ENCODE measurements at regions not wholly inside any gene's neighbourhood (a gene's known extent, or its start where the extent isn't known, plus 50 kb on each side); places are given as distances from the start of the nearest gene placed in this dataset.

DNA sequence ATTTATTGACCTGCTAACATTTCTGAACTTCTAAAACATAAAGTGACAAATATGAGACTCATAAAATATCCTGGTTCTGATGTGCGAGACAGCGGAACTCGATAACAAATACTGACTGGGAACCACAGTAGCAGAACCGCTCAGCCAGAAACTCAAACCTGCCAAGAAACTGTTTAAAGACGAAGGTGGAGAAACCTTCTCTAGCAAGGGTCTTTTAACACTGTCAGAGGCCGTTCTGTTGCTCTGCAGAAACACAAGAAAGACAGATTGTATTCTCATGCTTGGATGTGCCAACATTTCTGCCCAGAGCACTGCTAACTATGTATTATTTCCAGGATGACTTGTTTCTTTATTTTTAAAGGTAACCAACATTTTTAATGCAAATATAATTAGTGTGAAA, 514.8 kb upstream of the ADARB2 start:
- no peak for DNase-seq (ENCODE audit: low read depth in 3 of 3)

DNA sequence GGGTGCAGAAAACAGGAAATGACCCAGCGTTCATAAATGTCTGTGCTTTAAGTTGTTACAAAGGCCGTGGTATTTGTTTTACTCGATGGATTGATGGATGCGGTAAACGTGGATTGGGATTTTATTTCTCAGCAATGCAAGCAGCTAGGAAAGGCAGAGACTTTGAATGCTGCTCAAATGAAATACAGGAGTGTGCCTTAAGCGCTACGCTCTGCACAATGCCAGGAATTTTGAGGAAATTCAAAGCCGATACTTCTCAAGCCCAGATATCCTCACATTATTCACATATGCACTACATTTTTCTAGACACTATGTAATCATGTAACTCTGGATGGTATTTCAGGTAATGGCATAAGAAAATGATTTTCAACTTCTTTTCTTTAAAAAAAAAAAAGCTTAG, 514.3 kb upstream of the ADARB2 start:
- no peak for DNase-seq (ENCODE audit: low read depth in 3 of 3)

DNA sequence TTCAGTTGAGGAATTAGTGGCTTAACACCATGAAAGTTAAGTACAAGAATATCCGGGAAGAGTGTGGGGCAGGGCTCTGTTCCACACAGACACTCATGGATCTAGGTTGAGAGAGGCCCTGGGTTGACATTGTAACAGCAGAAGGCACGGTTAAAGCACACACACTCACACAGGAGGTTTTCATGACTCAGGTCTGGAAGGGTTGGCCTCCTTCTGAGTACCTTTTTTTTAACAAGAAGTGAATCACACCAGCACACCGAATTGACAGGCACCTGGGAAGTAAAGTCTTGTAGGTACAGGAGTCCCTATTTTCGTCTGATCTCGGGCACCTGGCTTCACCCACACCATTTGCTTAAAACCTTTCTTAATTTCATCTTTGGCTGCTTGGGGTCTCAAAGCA, 509.4 kb upstream of the ADARB2 start:
- no peak for DNase-seq (ENCODE audit: low read depth in 3 of 3)

DNA sequence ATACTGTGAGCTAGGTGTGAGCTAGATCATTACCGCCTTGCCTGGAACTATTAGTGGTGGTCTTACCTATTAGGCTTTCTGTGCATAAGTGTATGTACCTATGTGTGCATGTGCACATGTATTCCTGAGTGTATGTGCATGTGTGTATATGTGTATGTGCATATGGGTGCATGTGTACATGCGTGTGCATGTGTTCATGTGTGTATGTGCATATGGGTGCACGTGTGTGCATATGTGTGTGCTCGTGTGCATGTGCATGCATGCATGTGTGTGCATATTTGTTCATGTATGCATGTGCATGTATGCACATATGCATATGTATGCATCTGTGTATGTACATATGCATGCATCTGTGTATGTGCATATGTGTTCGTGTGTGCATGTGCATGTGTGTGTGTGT, 508.3 kb upstream of the ADARB2 start:
- no peak for DNase-seq (ENCODE audit: low read depth in 3 of 3)

DNA sequence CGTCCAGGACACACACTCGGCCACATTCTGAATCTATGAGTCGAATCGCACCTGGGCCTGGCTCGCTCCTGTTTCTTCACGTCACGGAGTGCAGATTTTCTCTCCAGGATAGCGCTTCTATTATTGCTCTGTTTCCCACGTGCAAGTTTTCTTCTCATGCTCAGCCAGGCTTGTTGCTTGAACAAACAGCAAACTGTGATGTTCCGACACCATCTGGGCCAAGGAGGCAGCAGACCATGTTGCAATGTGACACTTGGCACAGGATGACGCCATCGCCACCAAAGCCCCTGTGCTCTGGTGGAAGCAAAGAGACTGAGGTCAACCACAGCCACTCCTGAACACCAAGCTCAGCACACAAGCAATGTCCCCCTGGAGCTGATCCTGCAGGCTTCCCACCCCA, 507.1 kb upstream of the ADARB2 start:
- DNase-seq (ENCODE audit: low read depth in 3 of 3): no peak

DNA sequence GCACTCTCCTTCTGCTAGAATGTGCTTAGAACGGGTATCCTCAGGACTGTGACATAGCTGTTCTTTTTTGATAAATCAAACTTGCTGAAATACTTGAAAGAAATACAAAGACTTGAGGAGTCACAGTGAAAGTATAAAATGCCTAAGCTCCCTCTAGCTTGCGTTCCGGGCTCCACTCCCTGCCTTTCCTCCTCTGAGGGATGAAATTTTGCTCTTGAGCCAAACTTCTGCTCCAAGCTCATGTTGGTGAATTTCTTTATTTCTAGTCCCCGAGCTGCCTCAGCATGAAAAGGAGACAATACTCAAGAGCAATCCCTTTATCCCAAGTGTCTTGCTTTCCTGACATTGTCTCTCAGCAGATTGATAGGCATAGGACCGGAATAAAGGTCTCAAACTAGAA, 499.6 kb upstream of the ADARB2 start:
- no peak for DNase-seq (ENCODE audit: low read depth in 3 of 3)

DNA sequence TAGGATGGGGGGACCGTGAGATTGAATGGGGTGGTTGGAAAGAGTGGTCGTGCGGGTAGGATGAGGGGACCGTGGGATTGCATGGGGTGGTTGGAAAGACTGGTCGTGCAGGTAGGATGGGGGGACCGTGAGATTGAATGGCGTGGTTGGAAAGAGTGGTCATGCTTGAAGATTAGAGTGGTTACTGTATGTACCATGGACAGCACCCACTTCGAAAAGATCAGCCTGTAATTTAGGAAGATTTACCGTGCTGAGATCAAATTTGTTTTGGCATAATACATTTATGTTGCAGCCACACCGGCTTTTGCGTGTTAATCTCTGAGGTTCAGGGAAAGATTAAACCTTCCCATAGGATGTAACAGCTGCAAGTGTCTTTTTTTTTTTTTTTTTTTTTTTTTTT, 495.2 kb upstream of the ADARB2 start:
- DNase-seq (ENCODE audit: low read depth in 3 of 3): no peak

DNA sequence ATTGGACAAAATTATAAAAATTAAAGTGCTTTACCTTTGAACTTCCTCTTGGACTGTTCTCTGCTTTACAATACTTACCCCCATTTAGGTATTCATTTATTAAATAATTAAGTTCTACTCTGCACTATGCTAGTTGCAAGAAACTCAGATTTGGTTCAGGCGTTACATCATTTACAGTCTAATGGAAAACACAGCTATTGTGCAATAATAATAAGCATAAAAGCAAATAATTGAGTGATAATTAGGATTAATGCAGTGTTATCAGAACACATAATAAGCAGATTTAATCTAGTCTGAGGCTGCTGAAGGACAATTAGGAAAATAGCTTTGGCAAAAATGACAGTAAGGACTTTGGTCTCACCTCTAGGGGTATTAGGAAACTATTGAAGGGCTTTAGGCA, 493.2 kb upstream of the ADARB2 start:
- no peak for DNase-seq (ENCODE audit: low read depth in 3 of 3)

DNA sequence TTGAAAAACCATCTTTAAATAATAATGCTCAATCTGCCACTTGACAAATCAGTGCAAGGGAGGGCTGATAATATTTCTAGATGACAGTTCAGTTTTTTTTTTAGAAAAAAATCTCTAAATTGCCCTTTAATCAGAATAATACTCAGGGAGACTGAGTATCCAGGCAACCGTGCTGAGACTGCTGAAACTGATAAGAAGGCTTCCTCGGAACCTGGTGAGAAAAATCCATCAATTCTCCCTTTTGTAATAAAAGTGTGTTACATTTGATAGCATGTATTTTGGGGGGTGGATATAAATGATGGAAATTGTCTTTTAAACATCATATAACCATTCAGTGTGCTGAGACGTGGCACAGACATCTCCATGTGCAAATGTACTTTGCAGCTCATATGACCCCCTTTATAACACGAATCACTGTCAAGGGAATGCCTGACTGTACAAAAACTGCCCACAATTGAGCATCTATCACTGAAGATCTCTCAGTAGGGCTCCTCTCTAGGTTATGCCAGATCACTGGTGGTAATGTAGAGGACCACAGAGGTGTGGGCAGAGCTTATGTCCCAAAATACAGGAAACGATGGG, 491.1 kb upstream of the ADARB2 start:
- DNase-seq (ENCODE audit: low read depth in 3 of 3): no peak

DNA sequence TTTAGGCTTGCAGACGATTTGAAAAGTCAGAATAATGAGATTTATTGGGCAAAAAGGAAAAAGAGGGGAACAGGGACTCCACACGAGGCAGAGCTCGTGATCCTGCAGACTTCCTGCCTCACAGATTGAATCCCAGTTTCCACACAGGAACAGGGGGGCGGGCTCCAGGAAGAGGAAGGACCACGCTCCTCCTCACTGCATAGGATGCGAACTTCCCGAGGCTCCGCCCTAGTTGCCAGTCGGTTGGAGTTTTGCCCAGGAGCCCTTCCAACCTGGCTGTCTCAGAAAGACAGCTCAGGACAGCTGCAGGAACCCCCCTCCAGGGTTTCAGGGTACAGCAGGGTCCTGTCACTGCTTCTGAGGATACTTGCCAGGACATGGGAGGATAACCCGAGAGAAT, 488.3 kb upstream of the ADARB2 start:
- no peak for DNase-seq (ENCODE audit: low read depth in 3 of 3)

DNA sequence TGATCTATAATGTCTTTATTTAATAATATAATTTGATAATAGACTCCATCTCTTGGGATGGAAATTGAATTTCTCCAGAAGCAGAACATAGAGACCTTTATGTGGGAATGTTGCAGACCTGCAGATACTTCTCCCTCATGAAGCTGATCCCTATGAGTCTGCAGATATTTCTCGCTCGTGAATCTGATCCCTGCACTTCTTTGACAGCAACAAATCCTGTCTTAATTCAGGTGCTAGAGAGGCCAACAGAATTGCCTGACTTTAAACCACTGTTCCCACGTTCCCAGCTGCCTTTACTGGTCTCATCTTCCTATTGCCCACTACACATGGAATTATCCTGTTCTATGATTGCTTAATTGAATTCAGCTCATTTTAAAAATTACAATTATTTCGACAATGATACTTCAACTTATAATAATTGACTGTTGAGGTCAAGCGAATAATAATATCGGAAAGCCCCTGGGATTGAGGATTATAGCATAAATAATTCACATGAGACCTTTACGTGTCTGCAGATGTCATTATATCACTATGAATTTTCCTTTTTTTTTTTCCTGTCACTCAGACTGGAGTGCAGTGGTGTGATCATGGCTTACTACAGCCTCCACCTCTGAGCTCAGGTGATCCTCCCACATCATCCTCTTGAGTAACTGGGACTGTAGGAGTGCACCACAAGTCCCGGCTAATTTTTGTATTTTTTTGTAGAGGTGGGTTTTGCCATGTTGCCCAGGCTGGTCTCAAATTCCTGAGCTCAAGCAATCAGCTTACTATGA, 486.4 kb upstream of the ADARB2 start:
- no peak for DNase-seq (ENCODE audit: low read depth in 3 of 3)

DNA sequence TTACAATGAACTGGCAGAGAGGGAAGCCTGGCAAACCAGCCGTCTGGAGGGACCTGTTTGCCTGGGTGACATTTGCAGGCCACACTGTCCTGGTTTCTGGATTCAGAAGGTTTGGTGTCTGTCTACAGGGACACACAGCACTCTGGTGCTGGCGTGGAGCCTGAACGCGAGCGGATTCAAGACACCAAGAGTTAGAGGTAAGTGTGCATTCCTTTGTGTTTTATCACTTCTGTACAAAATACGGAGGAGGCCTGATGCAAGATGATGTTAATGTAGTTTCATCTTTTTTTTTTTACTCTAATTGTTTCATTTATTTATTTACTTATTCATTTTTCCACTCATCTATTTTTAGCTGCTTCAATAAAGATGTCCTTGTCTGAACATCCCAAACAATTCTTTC, 485.3 kb upstream of the ADARB2 start:
- DNase-seq (ENCODE audit: low read depth in 3 of 3): no peak

DNA sequence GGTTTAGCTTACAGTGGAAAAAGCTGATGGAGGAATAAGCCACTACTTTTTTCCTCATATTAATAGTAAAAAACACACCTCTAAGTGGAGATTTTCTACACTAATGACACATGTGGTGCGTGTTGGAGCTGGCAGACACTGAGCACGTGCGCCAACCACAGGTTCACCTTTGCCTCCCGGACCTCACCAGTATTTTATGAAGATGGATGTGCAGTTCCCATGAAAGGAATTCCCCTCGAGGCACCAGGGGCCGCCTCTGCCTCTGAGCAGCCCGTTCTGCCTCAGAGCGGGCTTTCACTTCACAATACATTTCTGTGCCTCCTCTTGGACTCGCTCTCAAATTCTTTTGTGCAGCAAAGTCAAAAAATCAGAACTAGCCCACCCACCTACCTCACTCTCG, 477.5 kb upstream of the ADARB2 start:
- no peak for DNase-seq (ENCODE audit: low read depth in 3 of 3)

DNA sequence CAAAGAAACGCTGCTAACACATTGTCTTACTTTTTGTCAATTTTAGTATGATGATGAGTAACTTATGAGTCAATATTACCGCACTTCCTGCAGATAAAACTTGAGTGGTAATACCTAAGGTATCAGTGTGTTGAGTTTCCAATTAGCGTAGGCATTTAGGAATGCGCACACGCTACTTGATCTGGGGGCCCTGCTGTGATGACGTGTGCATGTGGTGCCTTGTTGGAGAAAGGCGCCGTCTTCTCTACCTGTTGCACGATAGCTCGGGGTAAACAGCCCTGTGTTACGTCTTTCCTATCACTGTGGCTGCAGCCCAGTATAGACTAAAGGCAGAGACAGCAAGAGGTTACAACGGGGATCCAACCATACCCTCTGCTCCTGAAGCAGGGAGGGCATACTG, 476.8 kb upstream of the ADARB2 start:
- no peak for DNase-seq (ENCODE audit: low read depth in 3 of 3)

DNA sequence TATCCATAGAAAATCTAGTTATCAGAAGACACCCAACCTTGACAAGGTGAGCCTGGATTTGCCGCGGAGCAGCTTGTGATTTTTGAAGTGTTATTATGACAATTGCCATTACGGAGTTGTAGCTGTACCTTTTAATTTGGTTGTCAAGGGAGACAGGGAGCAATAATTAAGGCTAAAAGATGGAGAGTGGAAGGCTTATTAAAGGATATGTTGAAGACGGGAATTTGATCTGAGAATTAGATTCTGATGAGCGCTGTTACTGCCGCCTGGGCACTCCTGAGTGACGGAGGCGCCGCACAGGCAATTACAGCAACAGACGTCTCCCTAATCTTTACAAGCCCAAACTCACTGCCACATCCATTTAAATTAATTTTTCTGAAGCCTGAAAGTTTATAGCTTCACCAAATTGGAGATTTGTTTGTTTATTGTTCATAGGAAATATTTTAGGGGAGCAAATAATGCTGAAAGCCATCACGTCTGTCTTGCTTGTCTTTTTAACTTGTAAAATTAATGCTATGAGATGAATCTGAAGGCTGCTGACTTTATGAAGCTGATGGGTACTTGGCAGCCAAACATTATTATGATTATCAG, 475.0 kb upstream of the ADARB2 start:
- DNase-seq (ENCODE audit: low read depth in 3 of 3): no peak

DNA sequence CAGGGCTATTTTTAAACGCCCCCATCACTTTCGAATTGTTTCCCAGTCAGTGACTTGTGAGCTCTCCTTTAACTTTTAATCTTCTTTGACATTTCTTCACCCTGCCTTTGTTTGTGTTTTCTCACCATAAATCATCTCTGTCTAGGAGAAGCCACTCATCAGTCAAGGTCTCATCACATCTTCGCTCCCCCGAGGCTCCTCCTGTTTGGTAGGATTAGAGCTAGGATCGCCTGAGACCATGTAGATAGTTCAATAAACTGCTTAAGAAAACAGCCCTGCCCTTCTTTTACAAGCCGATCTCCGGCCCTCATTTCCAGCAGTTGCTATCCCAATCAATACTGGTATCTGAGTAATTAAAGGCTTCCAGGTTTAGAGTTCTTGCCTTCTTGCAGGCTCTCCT, 472.8 kb upstream of the ADARB2 start:
- DNase-seq (ENCODE audit: low read depth in 3 of 3): no peak

DNA sequence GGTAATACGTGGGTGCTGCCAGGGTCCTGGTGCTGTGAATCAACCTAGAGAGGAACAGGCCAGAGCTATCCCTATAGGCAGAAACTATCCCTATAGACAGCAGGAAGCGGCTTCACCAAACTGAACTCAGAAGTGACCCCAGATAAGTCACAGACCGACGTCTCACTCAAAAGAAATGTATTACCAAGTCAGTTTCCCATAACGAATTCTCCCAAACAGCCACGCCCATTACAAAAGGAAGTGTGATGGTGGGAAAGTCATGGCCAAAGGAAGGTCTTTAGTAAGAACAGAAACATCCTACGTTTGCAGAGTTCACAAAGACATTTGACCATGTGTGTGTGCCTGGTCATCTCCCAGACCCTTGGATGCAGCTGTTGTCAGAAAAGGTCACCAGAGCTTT, 470.8 kb upstream of the ADARB2 start:
- DNase-seq (ENCODE audit: low read depth in 3 of 3): no peak

DNA sequence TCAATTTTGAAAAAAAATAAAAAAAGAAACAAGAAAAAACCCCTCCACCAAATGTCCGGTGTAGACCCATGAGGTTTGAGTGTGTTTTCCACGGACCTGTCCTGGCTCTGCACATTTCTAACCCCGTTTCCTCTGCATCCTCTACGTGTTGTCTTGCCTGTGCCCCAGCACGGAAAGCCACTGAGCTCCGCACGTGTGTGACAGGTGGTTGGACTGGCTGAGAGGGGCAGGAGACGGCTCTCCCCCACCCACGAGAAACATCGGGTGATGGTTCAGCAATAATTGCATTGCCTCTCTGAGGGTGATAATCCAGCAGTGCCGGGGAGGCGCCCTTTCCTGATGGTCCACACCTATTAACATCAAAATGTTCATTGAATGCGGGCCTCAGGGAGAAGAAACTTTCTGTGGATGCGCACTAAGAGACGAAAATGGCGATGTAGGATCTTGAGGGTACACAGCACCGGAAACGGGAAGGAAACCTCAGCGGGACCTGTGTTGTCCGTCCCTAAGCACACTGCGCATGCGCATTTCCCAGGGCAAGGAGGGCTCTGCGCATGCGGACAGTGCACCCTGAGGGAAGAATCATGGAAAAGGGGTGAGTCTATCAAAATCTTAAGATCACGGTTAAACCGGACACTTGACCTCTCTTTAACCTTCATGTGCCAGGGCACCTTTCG, 470.1 kb upstream of the ADARB2 start:
- no peak for DNase-seq (ENCODE audit: low read depth in 3 of 3)

DNA sequence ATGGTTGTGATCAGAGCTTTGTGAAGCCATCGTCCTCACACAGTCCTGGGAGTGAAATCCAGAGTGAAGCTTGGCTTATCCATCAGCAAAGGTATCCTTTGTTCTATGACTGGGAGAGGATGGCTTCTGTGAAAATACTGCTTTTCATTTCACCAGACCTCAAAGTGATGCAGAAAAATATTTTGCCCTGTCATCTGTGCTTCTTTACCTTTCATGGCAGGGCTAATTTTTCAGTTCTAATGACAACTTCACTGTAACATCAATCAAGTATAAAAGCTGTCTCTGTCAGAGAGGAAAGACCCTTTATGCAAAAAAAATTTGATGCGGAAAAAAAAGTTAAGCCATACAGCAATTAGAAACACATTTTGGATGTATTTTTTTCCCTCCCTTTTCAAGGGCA, 468.1 kb upstream of the ADARB2 start:
- DNase-seq (ENCODE audit: low read depth in 3 of 3): no peak

DNA sequence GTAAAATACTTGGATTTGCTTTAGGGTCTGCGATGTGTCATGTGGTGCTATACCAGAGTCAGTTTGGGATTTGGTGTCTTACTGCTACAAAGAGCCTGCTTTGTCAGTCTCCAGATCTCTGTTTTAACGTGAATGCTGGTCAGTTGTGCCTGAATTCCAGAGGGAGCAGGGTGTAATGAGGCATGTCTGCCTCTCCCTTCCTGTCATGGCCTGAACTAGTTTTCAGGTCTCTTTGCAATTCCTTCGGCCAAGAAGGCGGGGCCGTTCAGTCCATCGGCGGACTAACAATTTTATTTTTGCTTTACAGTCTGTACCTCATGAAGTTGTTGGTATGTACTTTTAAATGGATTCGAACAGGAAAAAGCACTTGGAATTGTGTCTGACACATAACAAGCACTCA, 465.1 kb upstream of the ADARB2 start:
- DNase-seq (ENCODE audit: low read depth in 3 of 3): no peak

DNA sequence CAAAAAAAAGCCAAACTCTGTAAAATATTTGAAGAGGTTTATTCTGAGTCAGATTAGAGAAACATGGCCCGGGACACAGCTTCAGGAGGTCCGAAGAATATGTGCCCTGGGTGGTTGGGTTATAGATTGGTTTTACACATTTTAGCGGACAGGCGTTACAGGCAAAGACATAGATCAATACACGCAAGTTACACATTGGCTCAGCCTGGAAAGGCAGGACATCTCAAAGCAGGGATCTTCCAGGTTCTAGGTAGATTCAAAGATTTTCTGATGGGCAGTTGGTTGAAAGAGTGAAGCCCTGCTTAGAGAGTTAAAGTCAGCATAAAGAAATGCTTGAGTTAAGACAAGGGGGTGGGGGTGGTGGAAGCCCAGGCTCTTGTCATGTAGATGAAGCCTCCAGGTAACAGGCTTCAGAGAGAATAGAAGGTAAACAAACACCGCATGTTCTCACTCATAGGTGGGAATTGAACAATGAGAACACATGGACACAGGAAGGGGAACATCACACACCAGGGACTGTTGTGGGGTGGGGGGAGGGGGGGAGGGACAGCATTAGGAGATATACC, 464.3 kb upstream of the ADARB2 start:
- no peak for DNase-seq (ENCODE audit: low read depth in 3 of 3)

DNA sequence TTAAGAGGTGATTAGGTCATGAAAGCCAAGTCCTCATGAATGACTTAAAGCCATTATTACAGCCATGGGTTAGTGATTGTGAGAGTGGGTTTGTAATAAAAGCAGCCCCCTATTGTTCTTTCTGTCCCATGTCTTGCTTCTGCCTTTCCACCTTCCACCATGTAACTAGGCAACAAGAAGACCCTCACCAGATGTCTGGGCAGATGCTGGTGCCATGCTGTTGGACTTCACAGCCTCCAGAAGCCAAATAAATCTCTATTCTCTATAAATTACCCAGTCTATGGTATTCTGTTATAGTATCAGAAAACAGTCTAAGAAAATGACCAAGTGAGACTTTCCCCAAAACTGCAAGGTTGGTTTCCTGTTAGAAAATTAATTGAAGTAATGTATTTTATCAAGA, 460.3 kb upstream of the ADARB2 start:
- DNase-seq (ENCODE audit: low read depth in 3 of 3): no peak

DNA sequence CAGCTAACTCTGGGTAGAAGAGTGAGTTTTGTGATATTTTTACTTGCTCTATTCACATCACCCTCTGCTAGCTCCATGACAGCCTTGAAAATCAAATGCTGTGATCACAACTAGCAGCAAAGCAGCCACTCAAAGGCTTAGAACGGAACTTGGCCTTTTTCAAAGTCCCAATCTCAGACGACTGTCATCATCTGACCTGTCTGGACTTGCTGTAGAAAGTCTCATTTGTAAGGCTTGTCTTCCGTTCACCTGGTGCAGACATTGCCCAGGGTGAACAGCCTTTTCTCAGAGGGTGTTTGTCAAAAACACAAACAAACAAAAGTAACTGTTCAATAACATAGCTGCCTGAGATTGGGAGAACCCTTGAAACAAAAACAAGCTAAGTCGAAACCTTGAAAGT, 458.9 kb upstream of the ADARB2 start:
- no peak for DNase-seq (ENCODE audit: low read depth in 3 of 3)
